ENCODE measurements at regions not wholly inside any gene's neighbourhood (a gene's known extent, or its start where the extent isn't known, plus 50 kb on each side); places are given as distances from the start of the nearest gene placed in this dataset.
"Not testable (repeated sequence)": the region's sequence is repeated elsewhere in the genome, so short reads cannot be mapped to it uniquely, and the experiment has no call there.

DNA sequence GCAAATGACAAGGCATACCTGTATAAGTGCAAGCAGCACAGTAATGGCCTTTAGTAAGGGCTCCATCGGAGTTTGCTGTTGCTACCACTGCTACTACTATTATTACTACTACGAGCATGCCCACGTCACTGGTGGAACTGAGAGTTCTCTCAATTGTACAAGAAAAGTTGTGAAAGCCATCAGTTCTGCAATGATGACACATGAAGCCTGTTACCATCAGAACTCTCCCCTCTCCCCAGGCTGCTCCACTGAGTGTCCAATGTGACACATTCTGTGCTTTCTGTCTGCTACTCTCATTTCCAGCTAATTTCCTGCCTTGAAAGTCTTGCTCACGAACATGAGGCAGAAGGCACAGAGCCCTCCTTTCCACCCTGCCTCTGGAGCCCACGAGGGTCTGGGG is 263.2 kb upstream of the MGMT start:
- ATAC-seq (no peak), DNase-seq (no peak)
- intact Hi-C loops (cut with micrococcal nuclease) = no loop called here

DNA sequence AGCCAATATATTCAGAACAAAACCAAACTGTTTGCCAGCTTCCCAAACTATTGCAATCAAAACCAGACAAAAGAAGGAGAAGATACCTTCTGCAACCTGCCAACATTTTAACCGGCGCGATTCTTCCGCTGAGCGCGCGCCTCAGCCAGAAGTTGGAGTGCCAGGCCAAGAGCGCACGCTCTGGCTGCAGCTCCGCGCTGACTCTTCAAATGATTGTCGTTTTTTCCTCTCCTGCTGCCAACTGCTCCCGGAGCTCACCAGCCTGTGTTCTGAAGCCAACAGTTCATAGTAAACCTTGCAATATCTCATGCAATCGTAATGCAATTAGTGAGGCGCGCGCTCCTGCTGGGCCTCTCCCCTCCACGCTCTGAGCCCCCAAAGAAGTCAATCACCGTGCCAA is 259.7 kb upstream of the MGMT start:
- DNase-seq (no peak), ATAC-seq (no peak)
- intact Hi-C loops (cut with micrococcal nuclease) = no loop called here

DNA sequence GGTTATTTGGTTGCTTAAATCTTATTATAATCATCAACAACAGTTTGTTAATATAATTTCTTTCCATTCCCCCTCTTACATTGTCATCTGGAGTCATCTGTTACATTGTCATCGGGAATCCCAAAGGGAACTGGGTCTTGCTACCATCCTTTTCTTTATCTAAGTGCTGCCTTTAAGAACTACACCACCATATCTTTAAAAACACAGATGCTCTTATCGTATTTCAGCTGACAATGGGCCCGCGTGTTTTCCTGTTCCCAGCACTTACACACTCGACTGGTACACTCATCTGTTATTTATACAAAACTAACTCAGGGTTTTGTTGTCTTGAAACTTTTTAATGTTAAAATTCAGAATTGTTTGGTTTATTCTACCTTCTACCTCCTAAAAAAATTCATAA is 256.2 kb upstream of the MGMT start:
- DNase-seq = no peak
- intact Hi-C loops (cut with micrococcal nuclease) = no loop called here
- no peak for ATAC-seq

DNA sequence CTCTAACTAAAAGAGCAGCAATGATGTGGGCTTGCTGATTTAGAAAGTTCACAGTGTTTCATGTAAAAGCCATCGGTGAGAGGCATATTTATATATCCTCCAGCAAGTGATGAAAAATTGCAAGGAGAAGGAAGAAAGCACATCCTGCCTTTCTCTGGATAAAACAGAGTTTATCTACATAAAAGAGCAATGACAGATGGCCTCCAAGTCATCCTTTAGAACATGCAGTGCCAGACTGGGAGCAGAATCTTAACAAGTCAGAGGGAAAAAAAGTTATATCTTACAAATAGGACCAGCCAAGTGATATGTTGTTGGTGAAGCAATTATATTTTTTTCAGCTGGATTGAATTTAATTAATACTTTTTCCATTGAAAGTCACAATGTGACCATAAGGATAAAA is 253.8 kb upstream of the MGMT start:
- DNase-seq (no peak), ATAC-seq (no peak)
- intact Hi-C loops (cut with micrococcal nuclease) = no loop called here

DNA sequence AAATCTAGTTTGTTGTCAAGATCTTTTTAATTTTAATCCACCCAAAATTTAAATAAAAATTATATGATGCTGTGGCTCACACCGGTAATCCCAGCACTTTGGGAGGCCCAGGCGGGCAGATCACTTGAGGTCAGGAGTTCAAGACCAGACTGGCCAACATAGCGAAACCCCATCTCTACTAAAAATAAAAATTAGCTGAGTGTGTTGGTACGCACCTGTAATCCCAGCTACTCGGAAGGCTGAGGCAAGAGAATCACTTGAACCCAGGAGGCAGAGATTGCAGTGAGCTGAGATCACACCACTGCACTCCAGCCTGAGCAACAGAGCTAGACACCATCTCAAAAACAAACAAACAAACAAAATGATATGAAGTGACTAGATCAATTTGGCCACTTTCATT is 253.0 kb upstream of the MGMT start:
- intact Hi-C loops (cut with micrococcal nuclease); DNase-seq; ATAC-seq: not testable (repeated sequence)

DNA sequence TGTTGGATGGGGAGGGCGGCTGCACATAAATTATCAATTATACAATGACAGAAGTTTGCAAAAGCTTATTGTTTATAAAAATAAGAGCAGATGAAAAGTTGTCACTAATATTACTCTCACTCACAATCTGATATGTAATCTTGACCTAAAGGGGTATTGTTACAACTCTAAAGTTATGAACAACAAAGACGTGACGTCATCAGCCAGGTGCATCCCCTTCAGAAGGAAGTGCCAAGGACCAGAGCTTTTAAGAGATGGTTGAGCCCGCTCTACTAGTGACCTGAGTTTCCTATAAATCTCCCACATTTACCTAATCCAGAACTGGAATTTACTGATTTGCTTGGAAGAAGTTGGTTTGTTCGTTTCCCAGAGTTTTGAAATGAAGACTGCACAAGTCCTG is 247.7 kb upstream of the MGMT start:
- DNase-seq (no peak), ATAC-seq (no peak)
- intact Hi-C loops (cut with micrococcal nuclease) = no loop called here

DNA sequence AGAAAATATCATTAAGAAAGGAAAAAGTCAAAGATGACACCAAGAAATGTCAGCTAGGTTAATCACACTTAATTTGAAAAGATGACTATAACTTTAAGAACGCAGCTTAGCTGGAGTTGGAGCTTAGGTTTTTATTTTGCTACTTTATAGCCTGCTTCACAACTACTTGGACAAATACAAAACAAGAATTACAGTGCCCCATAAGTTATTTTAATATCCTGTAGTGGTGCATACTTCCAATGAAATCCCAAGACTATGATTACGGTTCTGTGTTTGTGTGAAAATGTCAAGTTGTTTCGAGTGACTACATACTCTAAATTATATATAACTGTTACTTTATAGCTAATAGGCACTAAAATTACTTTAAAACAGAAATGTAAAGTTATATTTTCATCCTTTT is 244.6 kb upstream of the MGMT start:
- ATAC-seq = no peak

DNA sequence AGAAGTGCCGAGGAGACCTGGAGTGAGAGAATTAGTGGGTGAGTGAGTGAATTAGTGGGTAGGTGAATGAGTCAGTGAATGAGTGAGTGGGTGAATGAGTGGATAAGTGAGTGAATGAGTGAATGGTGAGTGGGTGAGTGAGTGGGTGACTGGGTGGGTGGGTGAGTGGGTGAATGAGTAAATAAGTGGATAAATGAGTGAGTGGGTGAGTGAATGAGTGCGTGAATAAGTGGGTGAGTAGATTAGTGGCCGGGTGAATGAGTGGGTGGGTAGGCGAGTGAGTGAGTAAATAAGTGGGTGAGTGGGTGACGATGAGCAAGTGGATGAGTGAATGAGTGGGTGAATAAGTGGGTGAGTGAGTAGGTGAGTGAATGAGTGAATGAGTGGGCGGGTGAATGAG is 243.7 kb upstream of the MGMT start:
- intact Hi-C loops (cut with micrococcal nuclease) = no loop called here
- DNase-seq (no peak), ATAC-seq (no peak)

More for the DNA sequence above, 244.6 kb upstream of the MGMT start:
- DNase-seq = no peak
- intact Hi-C loops (cut with micrococcal nuclease) = no loop called here

DNA sequence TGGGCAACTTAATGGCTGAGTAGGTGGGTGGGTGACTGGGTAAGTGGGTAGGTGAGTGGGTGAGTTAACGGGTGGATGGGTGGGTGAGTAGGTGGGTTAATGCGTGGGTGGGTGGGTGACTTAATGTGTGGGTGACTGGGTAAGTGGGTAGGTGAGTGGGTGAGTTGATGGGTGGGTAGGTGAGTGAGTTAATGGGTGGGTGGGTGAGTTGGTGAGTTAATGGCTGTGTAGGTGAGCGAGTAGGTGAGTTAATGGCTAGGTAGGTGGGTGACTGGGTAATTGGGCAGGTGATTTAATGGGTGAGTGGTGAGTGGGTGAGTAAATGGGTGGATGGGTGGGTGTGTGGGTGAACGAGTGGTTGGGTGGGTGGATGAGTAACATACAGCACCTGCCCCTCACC is 243.0 kb upstream of the MGMT start:
- no peak for ATAC-seq
- intact Hi-C loops (cut with micrococcal nuclease) = no loop called here

DNA sequence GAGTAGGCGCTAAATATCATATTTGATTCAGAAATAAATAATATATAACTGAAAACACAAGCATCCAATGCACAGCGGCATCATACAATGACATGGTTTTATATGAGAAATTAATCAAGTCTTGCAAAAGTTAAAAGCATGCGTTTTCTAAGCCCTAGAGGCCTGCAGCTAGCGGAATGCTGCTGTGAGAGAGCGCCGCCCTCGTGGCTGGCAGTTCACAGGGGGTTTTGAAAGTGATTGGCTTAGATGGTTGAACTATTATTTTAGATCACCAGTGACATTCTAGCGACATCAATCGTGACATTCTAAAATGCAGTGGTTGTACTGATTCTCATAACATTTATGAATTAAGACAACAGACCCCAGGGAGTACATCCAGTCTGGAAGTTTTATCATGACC is 235.2 kb upstream of the MGMT start:
- no peak for ATAC-seq
- intact Hi-C loops (cut with micrococcal nuclease) = no loop called here
- DNase-seq = no peak

More for the DNA sequence above, 243.0 kb upstream of the MGMT start:
- DNase-seq = no peak

DNA sequence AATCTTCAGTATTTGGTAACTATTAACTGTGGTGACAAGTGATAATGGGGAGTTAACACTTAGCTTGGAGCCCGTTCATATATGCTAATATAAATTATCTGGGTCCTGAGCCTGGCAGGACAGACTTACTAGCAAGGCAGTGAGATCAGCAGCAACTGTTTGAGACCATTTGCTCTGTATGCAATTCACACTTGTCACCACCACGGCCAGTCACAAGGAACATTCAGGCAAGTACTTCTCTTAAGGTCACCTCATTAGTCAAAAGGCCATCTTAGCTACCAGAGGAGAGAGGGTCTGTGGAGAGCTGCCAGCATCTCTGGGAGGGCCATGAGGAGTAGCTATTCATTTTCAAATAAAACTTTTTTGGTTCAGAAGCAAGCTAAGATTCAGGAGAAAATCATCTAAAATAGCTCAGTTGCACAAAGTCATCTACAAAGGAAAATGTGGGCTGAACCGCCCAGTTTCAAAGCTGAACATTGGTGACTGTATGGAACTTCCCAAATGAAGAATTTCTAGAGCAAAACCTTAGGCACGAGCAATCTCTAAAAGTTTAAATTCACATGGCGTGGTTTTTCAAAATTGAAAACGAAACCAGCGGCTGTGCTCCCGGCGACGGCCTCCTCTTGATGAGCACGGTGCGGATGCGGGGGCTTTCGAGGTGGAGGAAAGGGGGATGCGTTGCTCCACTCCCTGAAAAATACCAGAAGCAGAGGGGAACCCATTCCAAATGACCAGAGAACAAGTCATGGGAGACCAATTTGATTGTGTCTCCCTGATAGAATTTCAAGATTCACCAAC is 233.5 kb upstream of the MGMT start:
- DNase-seq (no peak), ATAC-seq (no peak)
- intact Hi-C loops (cut with micrococcal nuclease) = no loop called here

DNA sequence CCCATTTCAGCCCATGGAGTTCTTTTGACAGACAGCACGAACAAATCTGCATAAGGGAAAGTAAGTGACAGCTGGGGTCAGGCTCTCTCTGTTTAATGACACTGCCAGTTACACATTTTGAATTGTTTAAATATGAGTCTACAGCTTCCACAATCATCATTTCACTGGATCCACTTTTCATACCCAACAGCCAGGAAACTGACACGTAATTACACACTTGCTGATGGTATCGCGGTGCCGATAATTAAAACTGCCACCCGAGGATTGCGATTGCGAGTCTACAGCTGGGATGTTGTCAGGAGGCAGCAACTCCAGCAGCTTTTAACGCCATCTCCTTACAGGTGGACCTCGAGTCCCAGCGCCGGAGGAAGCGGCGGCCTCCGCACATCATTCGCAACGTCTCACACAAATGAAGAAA is 230.8 kb upstream of the MGMT start:
- DNase-seq = no peak
- intact Hi-C loops (cut with micrococcal nuclease) = no loop called here
- no peak for ATAC-seq

DNA sequence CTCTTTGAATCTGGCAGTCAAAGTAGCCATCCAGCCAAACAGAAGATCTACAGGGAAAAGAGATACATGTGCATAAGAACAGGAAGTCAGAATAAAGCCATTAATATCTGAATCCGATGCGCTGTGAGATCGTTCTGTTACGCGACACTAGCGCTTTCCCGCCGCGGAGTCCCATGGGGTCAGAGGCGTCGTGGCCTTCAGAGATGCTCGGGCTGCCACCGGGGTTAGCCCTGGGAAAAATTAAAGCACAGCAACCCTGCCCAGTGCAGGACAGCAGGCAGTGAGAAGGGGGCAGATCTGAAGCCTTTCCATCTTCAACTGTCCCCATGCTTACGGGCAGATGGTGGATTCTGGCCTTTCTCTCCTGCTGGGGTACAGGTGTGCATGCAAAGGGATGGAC is 225.6 kb upstream of the MGMT start:
- no peak for DNase-seq
- ATAC-seq = no peak
- intact Hi-C loops (cut with micrococcal nuclease) = no loop called here

DNA sequence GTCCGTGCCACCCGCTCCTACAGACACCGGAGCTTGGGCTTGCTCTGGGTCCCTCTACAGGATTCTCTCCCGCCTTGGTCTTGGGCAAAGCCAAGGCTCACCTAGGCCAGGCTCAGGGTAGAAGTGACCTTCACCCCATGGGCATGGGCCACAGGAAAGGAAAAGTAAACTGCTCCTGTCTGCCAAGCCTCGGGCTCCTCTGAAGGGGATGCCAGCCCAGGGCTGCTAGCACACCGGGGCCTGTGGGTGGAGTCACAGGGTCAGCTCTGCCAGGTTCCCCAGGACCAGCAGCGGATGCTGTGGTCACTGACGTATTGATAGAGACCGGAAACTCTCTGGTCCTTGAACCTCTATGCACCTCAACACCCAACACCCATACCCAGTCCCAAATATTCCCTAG is 222.7 kb upstream of the MGMT start:
- ATAC-seq (no peak), DNase-seq (no peak)
- intact Hi-C loops (cut with micrococcal nuclease) = no loop called here

DNA sequence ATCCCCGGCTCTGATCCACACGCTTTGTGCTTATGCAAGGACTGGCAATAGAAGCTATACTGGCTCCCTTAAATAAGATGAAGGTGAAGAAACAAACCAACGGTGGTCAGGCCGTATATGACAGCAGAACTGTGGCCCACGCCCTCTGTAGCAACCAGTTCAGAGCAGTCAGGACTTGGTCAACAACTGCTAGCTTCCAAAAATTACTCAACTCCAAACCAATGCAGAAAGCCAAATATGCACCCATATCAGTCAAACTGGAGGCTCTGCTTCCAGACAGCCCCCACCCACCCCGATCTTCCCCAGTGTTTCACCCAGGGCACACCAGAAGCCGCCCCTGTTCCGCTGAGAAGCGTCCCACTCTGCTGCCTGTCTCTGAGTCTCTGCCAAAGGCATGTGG is 222.3 kb upstream of the MGMT start:
- DNase-seq (no peak), ATAC-seq (peak; percentile 24)
- intact Hi-C loops (cut with micrococcal nuclease) = no loop called here

DNA sequence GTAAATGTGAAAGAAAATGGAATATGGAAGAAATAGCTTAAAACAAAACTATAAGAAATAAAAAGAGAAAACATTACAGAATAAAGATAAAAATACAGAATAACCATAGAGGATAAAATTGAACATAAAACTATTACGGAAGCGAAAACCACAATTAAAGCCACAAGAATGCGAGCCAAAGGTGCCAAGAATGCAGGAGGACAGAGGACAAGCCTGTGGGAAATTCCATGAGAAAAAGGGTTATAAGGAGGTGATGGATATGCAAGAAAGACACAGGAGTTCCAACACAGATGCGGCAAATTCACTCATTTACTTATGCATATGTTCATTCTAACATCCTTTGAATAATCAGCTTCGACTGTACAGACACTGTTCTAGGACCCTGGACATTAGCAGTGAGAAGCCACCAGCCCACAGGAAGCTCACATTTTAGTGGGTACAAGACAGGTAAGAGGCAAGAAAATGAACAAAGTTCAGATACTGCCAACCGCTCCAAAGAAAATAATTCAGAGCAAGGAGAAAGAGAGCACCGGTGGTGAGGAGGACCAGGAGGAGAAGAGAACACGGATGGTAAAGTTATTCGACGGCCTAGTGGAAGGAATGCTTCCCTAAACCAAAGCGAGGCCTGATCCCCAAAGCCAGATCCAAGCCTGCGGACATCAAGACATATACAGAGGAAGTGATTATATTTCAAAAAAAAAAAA is 213.7 kb upstream of the MGMT start:
- intact Hi-C loops (cut with micrococcal nuclease) = no loop called here
- no peak for ATAC-seq
- no peak for DNase-seq

DNA sequence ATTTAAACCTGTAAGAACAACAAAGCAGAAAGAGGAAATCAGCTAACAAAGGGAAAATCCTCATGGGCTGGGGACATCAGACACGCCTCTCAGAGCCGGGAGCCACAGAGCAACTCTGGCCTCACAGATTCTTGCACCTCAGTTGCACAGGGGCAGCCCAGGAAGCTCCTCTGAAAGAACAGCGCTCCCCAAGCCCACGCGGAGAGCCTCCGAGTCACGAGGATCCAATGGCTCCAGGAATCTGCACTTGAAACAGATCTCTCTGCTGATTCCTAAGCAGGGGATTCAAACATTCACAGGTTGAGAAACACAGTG is 213.2 kb upstream of the MGMT start:
- ATAC-seq = no peak
- intact Hi-C loops (cut with micrococcal nuclease) = no loop called here
- DNase-seq = no peak

DNA sequence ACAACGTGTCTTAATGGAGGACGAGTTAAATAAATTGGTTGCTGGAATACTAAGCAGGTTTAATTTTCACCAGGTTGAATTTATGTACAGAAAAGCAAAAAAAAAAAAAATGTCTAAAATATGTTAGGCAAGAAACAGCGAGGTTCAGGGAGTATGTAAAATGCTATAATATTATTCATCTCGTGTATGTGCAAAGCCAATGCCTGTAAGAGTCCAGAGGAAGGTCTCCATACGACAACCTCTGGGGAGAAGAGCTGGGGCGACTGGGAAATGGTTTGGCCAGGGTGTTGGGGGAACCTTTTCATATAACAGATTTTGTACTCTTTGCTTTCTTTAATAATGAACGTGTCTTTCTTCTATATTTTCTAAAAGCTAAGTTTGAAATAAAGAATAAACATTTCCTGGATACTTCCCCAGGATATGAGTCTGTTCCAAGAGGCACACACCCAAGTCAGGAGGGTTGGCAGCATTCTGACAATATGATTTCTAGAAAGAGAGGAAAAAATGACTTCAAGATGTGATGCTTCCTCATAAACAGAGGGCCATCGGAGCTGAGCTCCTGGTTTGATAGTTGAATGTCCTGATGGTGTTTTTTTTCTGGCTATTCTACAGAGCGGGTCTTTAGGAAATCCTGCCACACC is 208.6 kb upstream of the MGMT start:
- peak; percentile 74 for ATAC-seq
- intact Hi-C loops (cut with micrococcal nuclease) = no loop called here
- no peak for DNase-seq

DNA sequence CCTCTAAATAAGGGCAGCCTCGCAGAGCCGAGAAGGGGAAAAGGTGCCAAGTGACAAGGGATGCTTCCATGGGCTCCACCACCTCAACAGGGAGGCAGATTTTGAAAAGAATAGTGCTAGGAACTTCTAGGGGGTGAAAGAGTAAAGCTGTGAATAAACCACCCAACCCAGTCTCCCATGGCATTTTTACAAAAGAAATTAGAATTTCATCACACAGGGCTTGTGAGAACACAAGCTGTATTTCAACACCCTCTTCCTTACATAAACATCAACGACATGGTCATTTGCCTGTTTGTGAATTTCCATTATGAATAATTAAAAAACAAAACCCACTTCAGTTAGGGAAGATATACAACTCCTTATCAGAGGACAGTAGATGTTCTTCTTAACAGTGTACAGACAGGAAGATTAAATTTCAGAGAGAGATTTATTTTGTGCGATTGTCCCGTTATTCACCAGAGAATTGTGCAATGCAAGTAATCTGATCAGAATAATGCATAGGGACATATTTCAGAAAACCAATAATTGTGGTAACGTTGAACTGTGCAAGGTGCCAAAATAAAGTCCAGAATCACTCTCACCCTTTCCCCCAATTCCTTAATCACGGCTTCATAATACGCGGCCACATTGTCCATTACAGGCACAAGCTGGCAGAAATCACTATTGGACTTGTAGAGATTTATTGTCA is 207.8 kb upstream of the MGMT start:
- peak; percentile 79 for ATAC-seq
- DNase-seq = no peak
- intact Hi-C loops (cut with micrococcal nuclease) = no loop called here

DNA sequence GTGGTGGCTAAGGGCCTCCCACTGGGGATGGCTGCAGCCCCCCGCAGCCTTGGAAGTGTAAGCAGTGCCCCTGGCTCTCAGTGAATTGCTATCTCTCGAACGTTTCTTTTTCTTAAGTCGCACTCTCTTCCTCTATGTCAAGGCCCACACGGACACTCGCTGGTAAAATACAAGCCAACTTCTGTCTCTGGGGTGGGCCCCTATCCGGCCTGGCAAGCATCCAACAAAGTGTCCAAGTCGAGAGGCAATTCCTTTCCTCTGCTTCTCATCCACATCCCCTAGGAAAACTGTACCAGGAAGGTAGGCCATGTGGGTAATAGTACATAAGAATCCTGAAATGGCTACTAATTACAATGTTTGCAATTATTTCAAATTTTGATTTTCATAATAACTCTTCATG is 194.9 kb upstream of the MGMT start:
- intact Hi-C loops (cut with micrococcal nuclease) = no loop called here
- peak; percentile 20 for ATAC-seq
- peak; percentile 43 for DNase-seq
